NCI-H2196 (cell line): ENCODE measurements at regions not wholly inside any gene's neighbourhood (a gene's known extent, or its start where the extent isn't known, plus 50 kb on each side); places are given as distances from the start of the nearest gene placed in this dataset.
"Not testable (repeated sequence)": the region's sequence is repeated elsewhere in the genome, so short reads cannot be mapped to it uniquely, and the experiment has no call there.

Experiments used
- DNase-seq: peaks from one replicate; lab custom pipeline; 2025; ENCODE audit not compliant: unreplicated experiment; lab: John Stamatoyannopoulos, UW

- DNase-seq, result no peak
These were observed 68.6 kb upstream of the MRTFB start for GRCh38 chr16:14002416-14002990.

- DNase-seq, result no peak
These were observed 68.0 kb upstream of the MRTFB start for GRCh38 chr16:14003074-14003570.

- DNase-seq, result no peak
These were observed 66.9 kb upstream of the MRTFB start for GRCh38 chr16:14004031-14004728.

GRCh38 chr16:14004729-14005315 is 66.3 kb upstream of the MRTFB start:
- DNase-seq, result no peak

GRCh38 chr16:14005335-14005734 is 65.8 kb upstream of the MRTFB start:
- DNase-seq, result no peak

GRCh38 chr16:14007450-14007849 is 63.7 kb upstream of the MRTFB start:
- peak; percentile 52 for DNase-seq

GRCh38 chr16:14011001-14011400 is 60.1 kb upstream of the MRTFB start:
- no peak for DNase-seq

- DNase-seq, result no peak
These were observed 59.3 kb upstream of the MRTFB start for GRCh38 chr16:14011846-14012245.

GRCh38 chr16:14013145-14013570 is 58.0 kb upstream of the MRTFB start:
- no peak for DNase-seq

GRCh38 chr16:14013571-14014283 is 57.4 kb upstream of the MRTFB start:
- DNase-seq, result peak; percentile 70

- no peak for DNase-seq
These were observed 56.9 kb upstream of the MRTFB start for GRCh38 chr16:14014284-14014625.

GRCh38 chr16:14015033-14015432 is 56.1 kb upstream of the MRTFB start:
- DNase-seq, result no peak

- DNase-seq, result no peak
These were observed 55.7 kb upstream of the MRTFB start for GRCh38 chr16:14015461-14015860.

- DNase-seq, result no peak
These were observed 55.2 kb upstream of the MRTFB start for GRCh38 chr16:14015948-14016347.

GRCh38 chr16:14016362-14016761 is 54.8 kb upstream of the MRTFB start:
- DNase-seq, result not testable (repeated sequence)

GRCh38 chr16:14017886-14018285 is 53.2 kb upstream of the MRTFB start:
- DNase-seq, result no peak

GRCh38 chr16:14018851-14019250 is 52.3 kb upstream of the MRTFB start:
- no peak for DNase-seq

GRCh38 chr16:14020141-14020540 is 51.0 kb upstream of the MRTFB start:
- DNase-seq, result peak; percentile 61
